Activated CD4-positive, alpha-beta T cell treated with anti-CD3 and anti-CD28 coated beads for 36 hours (primary cell): ENCODE measurements at regions not wholly inside any gene's neighbourhood (a gene's known extent, or its start where the extent isn't known, plus 50 kb on each side); places are given as distances from the start of the nearest gene placed in this dataset.
"Not testable (repeated sequence)": the region's sequence is repeated elsewhere in the genome, so short reads cannot be mapped to it uniquely, and the experiment has no call there.

Experiments used
- ATAC-seq: fragments of 200-7000 bp; cut with Tn5 transposase; one replicate; pipeline ENCODE4 v1.10.0; 2021; ENCODE audit warnings: mild to moderate bottlenecking, moderate library complexity
- CTCF ChIA-PET: fragments of 350-600 bp; sonication (Branson Sonifier 250); formaldehyde crosslinking; loops from one replicate; lab custom pipeline; 2021; ENCODE audit warnings: antibody characterized with exemption; lab: Charles Lee
- POLR2A ChIA-PET: fragments of 350-600 bp; sonication (Branson Sonifier 250); formaldehyde crosslinking; loops from one replicate; lab custom pipeline; 2021; ENCODE audit warnings: antibody characterized with exemption, inconsistent platforms; lab: Charles Lee
- DNase-seq: peaks from one replicate; pipeline ENCODE4 v3.0.0-alpha.2; 2020
- H3K27ac Mint-ChIP-seq: one replicate; pipeline ENCODE4 v1.8.0; 2021; ENCODE audit warnings: mixed read lengths
- H3K27me3 Mint-ChIP-seq: one replicate; pipeline ENCODE4 v1.8.0; 2021; ENCODE audit warnings: mixed read lengths
- H3K36me3 Mint-ChIP-seq: one replicate; pipeline ENCODE4 v1.8.0; 2021; ENCODE audit warnings: low read depth, mixed read lengths
- H3K4me1 Mint-ChIP-seq: one replicate; pipeline ENCODE4 v1.8.0; 2021; ENCODE audit warnings: mixed read lengths
- H3K4me3 Mint-ChIP-seq: one replicate; pipeline ENCODE4 v1.8.0; 2021; ENCODE audit warnings: mild to moderate bottlenecking, moderate library complexity, mixed read lengths
- H3K9me3 Mint-ChIP-seq: one replicate; pipeline ENCODE4 v1.8.0; 2021; ENCODE audit warnings: low read depth, mixed read lengths
- intact Hi-C, 2 experiments: fragments of 100-400 bp; cut with DNase I in 1 of 2; cut with micrococcal nuclease in 1 of 2; formaldehyde crosslinking; loops; one replicate each; pipeline versions ENCODE4 v1.14.2 to v1.15.1; 2022 to 2024; cut with DNase I, micrococcal nuclease

GRCh38 chr1:72462186-72462905 is 180.0 kb upstream of the NEGR1 start:
- POLR2A ChIA-PET = no interaction called here

GRCh38 chr1:72442262-72442661 is 159.9 kb upstream of the NEGR1 start:
- Mint-ChIP-seq H3K27ac (no peak overlapping the region), H3K36me3 (no peaks in the 10 kb centered on the region), H3K4me3 (no peak overlapping the region), H3K9me3 (no peaks in the 10 kb centered on the region), H3K4me1 (no peaks in the 10 kb centered on the region), H3K27me3 (no peaks in the 10 kb centered on the region)
- DNase-seq (no peak), ATAC-seq (no peak)
- ChIA-PET POLR2A (no interaction called here), CTCF (no interaction called here)
- intact Hi-C loops = no loop called here

More at GRCh38 chr1:72462186-72462905, 180.0 kb upstream of the NEGR1 start:
- Mint-ChIP-seq H3K4me1 (no peaks in the 10 kb centered on the region), H3K9me3 (peaks cover 2% of the 10 kb centered on the region), H3K27me3 (no peaks in the 10 kb centered on the region), H3K36me3 (no peaks in the 10 kb centered on the region), H3K4me3 (no peak overlapping the region), H3K27ac (no peak overlapping the region)
- CTCF ChIA-PET = no interaction called here
- intact Hi-C loops = no loop called here
- no peak for ATAC-seq
- no peak for DNase-seq

DNA sequence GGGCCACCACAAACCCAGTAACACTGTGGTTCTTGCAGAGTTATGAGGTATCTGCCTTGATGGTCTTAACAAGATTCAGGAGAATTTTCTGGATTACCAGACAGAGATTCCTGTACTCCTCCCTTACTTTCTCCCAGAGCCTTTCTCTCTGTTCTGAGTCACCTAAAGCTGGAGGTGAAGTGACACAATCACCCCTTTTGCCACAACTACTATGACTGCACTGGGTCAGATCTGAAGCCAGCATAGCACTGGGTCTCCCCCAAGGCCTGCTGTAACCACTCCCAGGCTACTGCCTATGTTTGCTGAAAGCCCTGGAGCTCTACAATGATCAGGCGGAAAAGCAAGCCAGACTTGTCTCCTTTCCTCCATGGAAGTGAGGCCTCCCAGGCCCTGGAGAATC is 156.7 kb upstream of the NEGR1 start:
- intact Hi-C loops = no loop called here
- no peaks in the 10 kb centered on the region for H3K27me3 Mint-ChIP-seq
- ATAC-seq = no peak

GRCh38 chr1:72438270-72438669 is 155.9 kb upstream of the NEGR1 start:
- ChIA-PET CTCF (no interaction called here), POLR2A (no interaction called here)
- ATAC-seq (no peak), DNase-seq (no peak)
- no peak overlapping the region for H3K27ac Mint-ChIP-seq
- no peaks in the 10 kb centered on the region for H3K27me3 Mint-ChIP-seq
- H3K4me1 Mint-ChIP-seq = no peaks in the 10 kb centered on the region
- intact Hi-C loops = no loop called here
- no peaks in the 10 kb centered on the region for H3K36me3 Mint-ChIP-seq
- no peak overlapping the region for H3K4me3 Mint-ChIP-seq
- peaks cover 2% of the 10 kb centered on the region for H3K9me3 Mint-ChIP-seq

More for the DNA sequence above, 156.7 kb upstream of the NEGR1 start:
- DNase-seq = no peak
- ChIA-PET CTCF (interaction anchor here (0.6 kb wide), 1 partner anchor 1260 kb away, joined by 3 read pairs; no protein-coding TSS in a partner anchor), POLR2A (no interaction called here)
- Mint-ChIP-seq H3K36me3 (no peaks in the 10 kb centered on the region), H3K9me3 (peaks cover 2% of the 10 kb centered on the region), H3K4me1 (no peaks in the 10 kb centered on the region), H3K27ac (no peak overlapping the region), H3K4me3 (no peak overlapping the region)

GRCh38 chr1:72435025-72435424 is 152.7 kb upstream of the NEGR1 start:
- Mint-ChIP-seq H3K36me3 (no peaks in the 10 kb centered on the region), H3K4me3 (no peak overlapping the region), H3K27ac (no peak overlapping the region), H3K9me3 (peaks cover 4% of the 10 kb centered on the region), H3K4me1 (no peaks in the 10 kb centered on the region), H3K27me3 (no peaks in the 10 kb centered on the region)
- POLR2A ChIA-PET = no interaction called here
- intact Hi-C loops = no loop called here
- ATAC-seq (no peak), DNase-seq (no peak)
- CTCF ChIA-PET = interaction anchor here (0.7 kb wide), 1 partner anchor 869 kb away, joined by 3 read pairs; no protein-coding TSS in a partner anchor

DNA sequence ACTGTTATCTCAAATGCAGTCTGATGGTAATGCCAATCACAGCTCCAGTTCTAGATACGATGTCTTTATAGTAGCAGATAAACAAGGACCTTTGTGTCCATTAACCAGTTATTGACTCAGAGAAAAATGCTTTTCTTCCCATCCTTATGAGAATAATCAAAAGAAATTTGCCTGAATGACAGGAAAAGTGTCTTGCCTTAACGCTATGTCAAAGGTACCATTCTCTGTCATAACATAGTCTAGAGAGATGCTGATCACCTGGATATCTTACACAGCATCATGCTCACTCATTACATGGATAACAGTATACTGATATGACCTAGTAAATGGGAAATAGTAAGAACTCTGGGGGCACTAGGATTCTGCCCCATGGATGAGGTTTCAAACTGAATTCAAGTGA is 151.7 kb upstream of the NEGR1 start:
- ATAC-seq (no peak), DNase-seq (no peak)
- H3K4me1 Mint-ChIP-seq = no peaks in the 10 kb centered on the region
- ChIA-PET CTCF (no interaction called here), POLR2A (no interaction called here)
- H3K4me3 Mint-ChIP-seq = no peak overlapping the region
- no peak overlapping the region for H3K27ac Mint-ChIP-seq
- intact Hi-C loops = no loop called here
- H3K27me3 Mint-ChIP-seq = no peaks in the 10 kb centered on the region
- peaks cover 4% of the 10 kb centered on the region for H3K9me3 Mint-ChIP-seq
- no peaks in the 10 kb centered on the region for H3K36me3 Mint-ChIP-seq

DNA sequence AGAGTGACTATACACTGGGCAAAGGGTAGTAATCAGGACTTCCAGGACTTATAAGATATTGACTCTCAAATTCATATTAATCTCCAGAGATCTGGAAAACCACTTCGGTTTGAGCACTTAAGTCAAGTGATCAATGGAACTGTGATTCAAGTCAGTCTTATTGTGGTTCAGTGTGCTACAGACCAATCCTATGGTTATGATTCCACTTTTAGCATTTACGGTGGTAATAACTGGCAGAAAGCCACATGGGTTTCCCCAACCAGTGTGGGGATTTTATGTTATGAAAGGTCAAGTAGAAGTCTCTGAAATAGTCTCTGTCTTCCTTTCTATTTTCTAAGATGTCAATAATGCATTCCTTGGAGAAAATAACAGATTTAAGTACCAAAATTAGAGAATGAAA is 151.3 kb upstream of the NEGR1 start:
- ChIA-PET POLR2A (no interaction called here), CTCF (no interaction called here)
- H3K4me1 Mint-ChIP-seq = no peaks in the 10 kb centered on the region
- peaks cover 4% of the 10 kb centered on the region for H3K9me3 Mint-ChIP-seq
- H3K27ac Mint-ChIP-seq = no peak overlapping the region
- no peak for ATAC-seq
- H3K27me3 Mint-ChIP-seq = no peaks in the 10 kb centered on the region
- no peak for DNase-seq
- no peak overlapping the region for H3K4me3 Mint-ChIP-seq
- no peaks in the 10 kb centered on the region for H3K36me3 Mint-ChIP-seq
- intact Hi-C loops = no loop called here

DNA sequence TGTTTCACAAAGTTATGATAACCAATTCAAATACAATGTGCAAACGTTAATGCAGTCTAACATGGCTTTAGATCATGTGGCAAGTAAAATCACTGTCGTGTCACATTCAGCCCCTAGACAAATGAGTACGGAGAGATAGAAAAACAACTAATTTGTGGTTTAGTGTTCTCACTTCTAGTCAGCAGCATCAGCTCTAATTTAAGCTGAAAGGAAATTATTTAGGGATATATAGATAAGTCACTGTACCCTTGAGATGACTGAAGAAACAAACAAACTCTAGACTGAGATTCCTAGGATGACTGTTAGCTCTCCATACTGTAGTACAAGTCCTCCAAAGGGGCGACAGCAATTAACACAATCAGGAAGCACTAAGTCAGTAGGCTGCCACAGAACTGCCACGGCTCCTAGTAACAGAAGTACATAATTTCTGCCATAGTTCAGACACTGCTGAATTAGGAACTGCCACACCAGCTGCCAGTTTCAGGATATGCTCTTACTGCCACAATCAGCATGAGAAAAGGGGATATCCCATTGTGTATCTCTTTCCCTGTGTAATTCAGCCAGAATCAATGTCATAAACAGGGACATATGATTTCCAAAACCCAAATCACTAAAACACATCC is 150.4 kb upstream of the NEGR1 start:
- POLR2A ChIA-PET = no interaction called here

GRCh38 chr1:72431810-72432209 is 149.5 kb upstream of the NEGR1 start:
- no peak for ATAC-seq
- H3K36me3 Mint-ChIP-seq = no peaks in the 10 kb centered on the region
- DNase-seq = no peak
- H3K4me3 Mint-ChIP-seq = no peak overlapping the region
- H3K27me3 Mint-ChIP-seq = no peaks in the 10 kb centered on the region
- CTCF ChIA-PET = no interaction called here
- intact Hi-C loops = no loop called here
- H3K4me1 Mint-ChIP-seq = no peaks in the 10 kb centered on the region
- peaks cover 4% of the 10 kb centered on the region for H3K9me3 Mint-ChIP-seq
- POLR2A ChIA-PET = no interaction called here
- H3K27ac Mint-ChIP-seq = no peak overlapping the region

More for the DNA sequence above, 150.4 kb upstream of the NEGR1 start:
- Mint-ChIP-seq H3K9me3 (peaks cover 4% of the 10 kb centered on the region), H3K4me3 (no peak overlapping the region), H3K36me3 (no peaks in the 10 kb centered on the region), H3K27me3 (no peaks in the 10 kb centered on the region), H3K4me1 (no peaks in the 10 kb centered on the region), H3K27ac (no peak overlapping the region)
- CTCF ChIA-PET = no interaction called here
- DNase-seq = no peak
- no peak for ATAC-seq
- intact Hi-C loops = no loop called here

GRCh38 chr1:72428276-72428675 is 145.9 kb upstream of the NEGR1 start:
- H3K9me3 Mint-ChIP-seq = peaks cover 12% of the 10 kb centered on the region
- H3K27ac Mint-ChIP-seq, CTCF ChIA-PET, POLR2A ChIA-PET, ATAC-seq, DNase-seq, H3K27me3 Mint-ChIP-seq, intact Hi-C loops, H3K4me1 Mint-ChIP-seq, H3K36me3 Mint-ChIP-seq, H3K4me3 Mint-ChIP-seq: not testable (repeated sequence)

DNA sequence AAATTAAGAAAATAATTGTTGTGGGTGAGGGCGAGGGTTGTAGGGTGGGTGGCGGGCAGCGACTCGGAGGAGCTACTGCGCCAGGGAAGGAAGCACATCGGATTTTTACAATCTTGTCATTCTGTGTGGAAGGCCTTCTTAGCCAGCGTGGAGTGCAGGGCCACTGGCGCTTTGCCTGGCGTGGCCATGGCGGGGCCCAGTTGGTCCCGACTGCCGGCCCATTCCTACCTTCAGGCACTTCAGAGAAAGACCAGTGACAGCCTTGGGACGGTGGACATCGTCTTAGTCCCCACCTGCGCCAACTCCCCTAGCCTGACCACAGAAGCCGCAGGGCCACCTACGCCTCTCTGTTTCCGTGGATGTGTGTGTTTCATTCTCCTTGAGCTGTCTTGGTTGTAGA is 136.9 kb upstream of the NEGR1 start:
- ChIA-PET CTCF (no interaction called here), POLR2A (no interaction called here)
- Mint-ChIP-seq H3K27ac (no peak overlapping the region), H3K4me3 (no peak overlapping the region), H3K27me3 (no peaks in the 10 kb centered on the region), H3K36me3 (no peaks in the 10 kb centered on the region), H3K9me3 (peaks cover 8% of the 10 kb centered on the region), H3K4me1 (no peaks in the 10 kb centered on the region)
- DNase-seq = no peak
- ATAC-seq = no peak
- intact Hi-C loops = no loop called here

- ChIA-PET POLR2A (no interaction called here), CTCF (no interaction called here)
- Mint-ChIP-seq H3K36me3 (no peaks in the 10 kb centered on the region), H3K4me3 (no peak overlapping the region), H3K27me3 (no peaks in the 10 kb centered on the region), H3K9me3 (peaks cover 3% of the 10 kb centered on the region), H3K4me1 (no peaks in the 10 kb centered on the region), H3K27ac (no peak overlapping the region)
- DNase-seq (no peak), ATAC-seq (no peak)
- intact Hi-C loops = no loop called here
Observed at GRCh38 chr1:72412286-72412685, 129.9 kb upstream of the NEGR1 start.
